ENCODE measurements at regions not wholly inside any gene's neighbourhood (a gene's known extent, or its start where the extent isn't known, plus 50 kb on each side); places are given as distances from the start of the nearest gene placed in this dataset.
"Not testable (repeated sequence)": the region's sequence is repeated elsewhere in the genome, so short reads cannot be mapped to it uniquely, and the experiment has no call there.

DNA sequence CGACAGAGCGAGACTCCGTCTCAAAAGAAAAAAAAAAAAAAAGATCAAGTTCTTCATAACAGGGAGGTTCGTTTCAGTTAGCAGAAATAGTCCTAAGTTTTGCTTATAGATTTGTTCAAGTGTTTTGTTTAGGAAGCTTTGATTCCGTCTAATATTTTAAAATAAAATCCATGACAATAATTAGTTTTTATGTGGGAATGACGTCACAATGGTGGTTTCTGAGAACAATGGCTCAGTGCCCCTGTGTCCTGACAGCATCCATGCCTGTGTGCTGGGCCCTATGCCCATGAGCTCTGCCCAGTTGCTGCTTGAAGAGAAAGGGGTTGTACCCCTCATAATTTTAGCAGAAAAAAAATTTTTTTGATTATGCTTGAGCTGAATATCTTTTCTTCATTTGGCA is 134.0 kb downstream of the SST start:
- no peak for DNase-seq

DNA sequence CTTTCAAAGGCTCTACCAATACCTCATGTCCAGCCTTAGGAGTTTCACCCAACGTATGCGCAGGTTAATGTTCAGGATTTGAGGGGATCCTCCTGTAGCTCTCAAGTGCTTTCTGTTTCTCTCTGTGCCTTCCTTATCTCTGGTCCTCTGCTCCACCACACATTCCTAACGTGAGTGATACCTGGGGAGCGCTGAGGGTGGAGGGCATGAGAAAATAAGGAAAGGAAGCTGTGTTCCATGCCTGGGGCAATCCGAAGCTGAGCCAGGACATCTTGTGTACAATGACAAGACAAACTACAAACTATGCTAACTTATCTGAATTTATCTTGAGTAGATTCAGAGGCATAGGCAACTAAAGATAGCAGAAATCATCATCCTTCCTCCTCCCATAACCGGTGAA is 136.4 kb downstream of the SST start:
- DNase-seq, result no peak

DNA sequence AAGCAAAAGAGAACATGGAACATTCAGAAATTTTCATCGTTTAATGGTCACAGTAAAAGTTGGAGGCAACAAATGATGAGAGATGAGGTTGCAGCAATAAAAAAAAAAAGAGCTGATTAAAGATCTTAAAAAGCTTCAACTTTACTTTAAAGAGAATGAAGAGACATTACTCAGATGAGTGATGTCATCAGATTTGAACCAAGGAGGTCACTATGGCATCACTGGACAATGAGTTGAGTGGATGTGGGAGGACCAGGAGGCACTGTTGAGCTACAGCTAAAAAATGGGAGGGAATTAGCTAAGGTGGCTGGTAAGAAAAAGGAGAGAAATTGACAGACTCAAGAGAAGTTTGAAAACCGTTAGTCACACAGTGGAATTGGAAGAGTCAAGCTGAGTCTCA is 138.4 kb downstream of the SST start:
- no peak for DNase-seq

DNA sequence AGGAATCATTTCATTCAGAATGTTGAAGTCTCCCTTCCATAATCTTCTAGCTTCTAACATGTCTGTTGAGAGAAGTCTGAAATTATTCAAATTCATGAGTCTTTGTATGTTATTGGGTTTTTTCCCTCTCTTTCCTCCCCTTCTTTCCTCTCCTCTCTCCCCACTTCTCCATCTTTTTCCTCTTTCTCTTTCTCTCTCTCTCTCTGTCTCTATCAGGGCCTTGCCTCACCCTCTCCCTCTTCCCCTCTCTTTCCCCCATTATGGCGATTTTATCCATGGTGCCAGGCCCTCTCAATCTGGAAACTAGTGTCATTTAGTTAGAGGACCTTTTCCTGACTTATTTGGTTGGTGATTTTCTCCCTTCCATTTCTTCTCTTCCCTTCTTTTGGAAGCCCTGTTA is 147.3 kb downstream of the SST start:
- no peak for DNase-seq

DNA sequence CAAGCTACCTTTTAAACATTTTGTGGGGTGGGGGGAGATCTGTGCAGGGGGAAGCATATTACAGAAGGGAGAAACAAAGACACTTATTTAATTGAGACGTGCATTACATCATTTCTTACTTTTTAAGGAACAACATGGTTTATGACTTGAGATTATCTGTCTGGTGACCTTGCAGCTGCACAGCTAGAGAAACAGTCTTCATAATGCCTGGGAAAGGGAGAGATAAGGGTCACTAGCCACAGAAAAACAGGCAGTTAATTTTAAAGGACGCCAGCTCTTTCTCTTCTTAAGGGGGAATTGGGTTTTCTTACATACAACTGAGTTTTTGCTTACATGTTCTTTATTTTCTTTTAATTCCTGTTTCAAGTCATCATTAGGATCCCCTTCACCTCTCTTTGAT is 147.9 kb downstream of the SST start:
- no peak for DNase-seq

DNA sequence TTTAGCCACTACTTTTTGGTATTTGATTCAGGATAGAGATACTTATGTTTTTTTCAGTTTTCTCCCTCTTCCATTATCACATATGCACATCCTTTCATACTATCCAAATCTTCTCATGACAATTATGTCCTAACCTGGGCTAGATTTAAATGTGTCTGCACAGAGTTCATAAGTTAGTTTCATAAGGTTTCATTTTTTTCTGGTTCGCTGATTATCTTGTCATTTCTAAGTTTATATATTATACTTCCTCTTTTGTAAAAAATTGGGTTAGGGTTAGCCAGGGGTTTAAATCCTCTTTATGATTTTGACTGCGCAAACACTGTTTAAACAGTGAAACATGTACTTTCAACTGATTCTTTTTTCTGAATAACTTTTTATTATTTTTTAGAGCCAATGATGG is 148.6 kb downstream of the SST start:
- DNase-seq, result no peak

DNA sequence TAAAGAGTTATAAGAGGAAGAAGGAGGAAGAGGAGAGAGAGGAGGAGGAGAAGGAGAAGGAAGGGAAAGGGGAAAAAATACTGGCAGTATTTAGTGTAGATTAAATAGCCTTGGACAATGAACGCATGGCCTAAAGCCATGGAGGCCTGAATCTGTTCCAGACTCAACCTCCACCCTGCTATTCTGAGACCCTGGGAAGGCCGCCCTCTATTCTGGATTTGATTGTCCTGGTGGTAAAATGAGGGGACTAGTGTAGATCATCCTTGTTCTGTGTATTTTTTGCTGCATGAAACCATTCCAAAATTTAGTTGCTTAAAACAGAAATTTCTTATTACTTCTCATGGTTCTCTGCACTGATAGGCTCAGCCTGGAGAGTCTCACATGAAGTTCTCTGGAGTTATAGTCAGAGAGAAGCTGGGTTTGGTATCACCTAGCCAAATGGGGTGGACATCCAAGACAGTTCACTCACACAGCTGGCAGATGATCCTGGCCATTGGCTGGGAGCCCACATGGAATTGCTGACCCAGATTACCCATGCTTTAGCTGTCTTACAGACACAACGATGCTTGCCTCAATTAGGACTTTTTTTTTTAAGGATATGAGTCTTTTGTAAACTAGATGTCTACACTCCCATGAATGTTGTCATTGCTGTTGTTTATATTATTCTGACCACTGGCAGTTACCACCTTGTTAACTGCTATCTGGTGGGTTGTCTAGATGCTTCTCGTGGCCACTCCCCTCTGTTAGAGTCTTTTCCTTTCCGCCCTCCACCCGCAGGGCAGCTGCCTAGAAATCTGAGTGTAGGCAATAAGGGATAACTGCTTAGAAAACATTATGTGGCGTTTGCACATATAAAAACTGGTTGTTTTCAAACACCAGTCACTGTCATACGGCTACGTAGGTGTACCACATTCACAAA is 149.9 kb downstream of the SST start:
- DNase-seq, result no peak

DNA sequence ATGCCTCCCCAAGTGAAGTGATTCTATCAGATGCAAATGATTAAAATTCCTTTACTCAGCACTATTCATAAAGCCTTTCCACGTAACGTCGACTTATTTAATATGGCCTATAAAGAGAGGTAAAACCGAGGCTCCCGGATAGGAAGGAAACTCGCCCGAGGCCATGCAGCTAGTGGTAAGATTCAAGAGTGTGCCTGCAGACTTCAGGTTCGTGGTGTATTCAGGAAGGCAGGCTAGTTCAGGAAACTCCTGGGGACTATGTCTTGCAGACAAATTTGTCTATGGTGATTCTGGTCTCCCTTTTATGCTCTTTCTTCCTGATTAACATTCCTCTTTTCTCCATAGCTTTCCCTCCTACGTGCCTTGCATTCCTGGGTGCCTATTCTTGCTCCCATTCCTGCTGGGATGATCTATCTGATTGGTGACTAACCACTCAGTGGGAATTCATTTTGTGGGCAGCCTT is 150.7 kb downstream of the SST start:
- DNase-seq, result no peak

DNA sequence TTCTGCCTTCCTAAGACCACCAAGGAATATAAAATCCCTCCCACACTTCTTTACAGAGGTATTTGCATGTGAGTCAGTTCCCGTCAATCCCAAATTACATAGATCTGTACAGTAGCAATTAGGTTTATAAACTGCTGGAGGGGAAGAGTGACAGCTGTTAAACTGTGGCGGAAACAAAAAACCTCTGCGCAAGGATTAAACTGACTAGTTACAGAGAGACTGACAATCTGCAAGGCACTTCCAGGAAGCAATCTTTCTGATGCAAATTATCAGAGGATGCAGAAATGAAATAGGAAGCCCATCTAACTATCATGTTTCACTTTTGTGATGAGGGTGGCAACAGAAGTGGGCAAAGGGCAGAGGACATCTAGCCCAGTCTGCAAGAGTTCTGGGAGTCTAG is 150.4 kb downstream of the RTP4 start:
- no peak for DNase-seq

DNA sequence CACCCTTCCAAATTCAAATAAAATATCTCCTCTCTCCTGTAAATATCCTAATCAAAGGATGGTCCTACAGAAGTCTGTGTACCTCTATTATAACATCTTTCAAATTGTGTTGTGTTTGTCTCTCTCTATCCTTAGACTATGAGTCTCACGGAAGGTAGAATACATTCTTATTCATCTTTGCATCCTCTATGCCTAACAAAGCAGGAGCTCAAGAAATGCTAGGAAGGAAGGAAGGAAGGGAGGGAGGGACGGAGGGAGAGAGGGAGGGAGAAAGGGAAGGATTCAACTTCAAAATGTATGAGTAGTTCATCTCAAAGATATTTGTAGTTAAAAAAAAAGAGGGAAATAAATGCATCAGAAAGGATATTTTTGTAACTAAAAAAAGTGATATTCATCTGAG is 150.0 kb downstream of the RTP4 start:
- DNase-seq, result no peak

DNA sequence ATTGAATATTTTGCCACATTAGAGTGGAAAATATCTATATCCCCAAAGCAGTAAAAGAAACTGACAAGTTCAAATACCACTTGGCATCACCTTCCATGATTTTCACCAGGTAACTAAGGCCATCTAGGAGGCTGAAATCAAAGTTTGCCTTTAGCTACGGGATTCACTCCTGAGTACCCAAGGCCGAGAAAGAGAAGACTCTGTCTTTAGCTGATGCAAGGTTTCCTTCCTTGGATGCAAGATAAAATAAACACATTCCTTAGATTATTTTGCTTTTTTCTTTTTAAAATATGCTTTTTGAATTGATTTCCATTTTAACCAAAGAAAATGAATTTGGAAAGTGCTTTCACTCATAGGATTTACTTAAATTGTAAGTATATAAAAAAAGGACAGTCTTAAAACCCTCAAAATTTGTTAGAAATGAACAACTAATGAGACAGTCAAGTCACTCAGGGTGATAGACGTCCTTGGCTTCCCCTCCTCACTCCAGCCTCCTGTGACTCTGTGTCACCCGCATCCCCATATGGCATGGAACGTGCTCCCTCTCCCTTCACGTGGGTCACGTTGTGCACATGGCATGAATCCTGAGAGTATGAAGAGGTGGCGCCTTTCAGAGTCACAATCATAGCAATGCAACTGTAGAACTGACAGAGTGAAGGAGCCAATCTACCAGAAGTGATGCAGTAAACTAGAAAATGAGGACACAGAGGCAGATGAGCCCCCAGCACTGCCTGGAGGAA is 148.4 kb downstream of the RTP4 start:
- no peak for DNase-seq

DNA sequence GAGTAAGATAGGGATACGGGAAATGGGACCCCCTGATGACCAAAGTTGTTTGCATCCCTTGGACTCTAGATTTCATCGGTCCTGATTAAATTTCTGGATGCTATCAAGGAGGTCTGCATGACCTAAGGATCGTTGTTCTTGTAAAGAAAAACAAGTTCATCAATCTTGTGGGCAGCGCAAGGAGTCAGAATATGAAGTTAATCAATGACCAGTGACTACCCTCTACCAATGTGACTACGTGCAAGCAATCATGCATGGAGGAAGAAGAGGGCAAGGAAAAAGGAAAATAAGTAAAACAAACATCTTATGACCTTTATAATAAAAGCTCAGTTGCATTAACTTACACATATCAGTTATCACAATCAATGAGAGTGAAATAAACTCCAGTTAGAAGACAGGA is 139.7 kb downstream of the RTP4 start:
- no peak for DNase-seq

DNA sequence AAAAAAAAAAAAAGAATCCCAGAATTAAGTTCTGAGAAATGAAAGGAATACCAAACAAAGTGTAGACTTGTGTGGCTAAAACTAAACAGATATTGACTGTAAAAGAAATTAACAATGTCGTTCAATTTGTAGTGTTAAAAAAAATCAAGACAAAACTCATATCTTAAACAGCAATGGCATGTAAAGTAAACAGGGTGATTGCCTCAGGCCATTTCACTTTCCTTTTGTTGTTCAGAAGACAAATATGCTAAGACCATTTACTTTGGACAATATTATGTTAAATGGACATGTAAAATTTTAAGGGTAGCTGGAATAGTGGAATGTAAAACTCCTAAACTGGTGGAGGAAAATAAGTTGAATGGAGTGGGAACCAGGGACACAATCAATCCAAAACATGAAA is 139.1 kb downstream of the RTP4 start:
- DNase-seq, result no peak

DNA sequence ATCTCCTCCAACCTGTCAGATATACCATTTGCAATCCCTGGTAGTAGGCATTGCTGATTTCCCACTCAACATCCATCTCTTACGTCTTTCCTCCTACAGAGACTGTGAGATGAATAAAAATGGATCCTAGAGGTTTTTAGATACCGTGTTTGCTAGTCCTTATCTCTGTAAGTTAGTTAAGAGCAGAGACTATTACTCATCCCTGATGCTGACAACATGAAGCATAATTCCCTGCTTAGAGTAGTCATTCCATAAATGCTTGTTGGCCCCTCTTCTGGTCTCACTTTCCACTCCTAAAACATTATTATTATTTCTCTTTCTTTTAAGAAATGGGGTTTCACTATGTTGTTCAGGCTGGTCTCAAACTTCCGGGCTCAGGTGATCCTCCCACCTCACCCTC is 136.2 kb downstream of the RTP4 start:
- DNase-seq, result no peak

DNA sequence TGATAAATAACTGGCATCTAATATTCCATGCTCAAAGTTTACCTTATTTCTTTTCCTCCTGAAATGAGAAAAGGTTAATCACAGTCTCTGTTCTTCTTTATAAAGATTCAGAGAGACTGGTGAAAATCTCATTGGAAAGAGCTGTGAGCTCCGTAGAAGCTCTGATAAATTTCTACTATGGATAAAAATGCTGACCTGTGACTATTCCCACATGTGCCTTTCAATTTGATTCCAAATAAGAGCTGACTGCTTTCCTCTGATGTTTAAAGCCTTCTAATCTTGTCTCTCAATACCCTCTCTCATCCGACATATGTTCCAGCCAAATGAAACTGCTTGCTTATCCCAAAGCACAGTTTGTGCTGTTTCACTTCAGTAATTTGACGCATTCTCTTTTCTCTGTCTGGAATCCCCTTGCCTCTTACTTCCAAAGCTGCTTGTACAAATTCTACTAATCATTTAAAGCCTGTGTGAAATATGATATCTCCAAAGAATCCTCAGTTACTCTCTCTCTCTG is 130.1 kb downstream of the RTP4 start:
- no peak for DNase-seq

DNA sequence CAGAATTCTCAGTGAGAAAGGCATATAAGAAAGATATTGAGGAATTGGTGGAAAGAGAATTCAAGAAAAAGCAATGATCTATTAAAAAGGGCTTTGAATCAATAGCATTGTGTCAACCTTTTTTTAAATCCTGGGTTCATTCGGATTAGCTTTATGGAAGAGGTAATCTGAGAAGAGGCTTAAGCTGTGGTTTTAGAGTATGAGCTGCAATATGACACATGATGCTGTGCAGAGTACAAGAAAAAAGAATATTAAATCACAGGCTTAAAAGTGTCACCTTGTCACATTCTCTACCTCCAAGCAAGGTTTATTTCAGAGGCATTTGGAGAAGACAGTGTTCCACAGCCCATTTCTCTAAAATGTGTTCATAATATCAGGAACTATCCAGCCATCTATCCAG is 128.9 kb downstream of the RTP4 start:
- no peak for DNase-seq

DNA sequence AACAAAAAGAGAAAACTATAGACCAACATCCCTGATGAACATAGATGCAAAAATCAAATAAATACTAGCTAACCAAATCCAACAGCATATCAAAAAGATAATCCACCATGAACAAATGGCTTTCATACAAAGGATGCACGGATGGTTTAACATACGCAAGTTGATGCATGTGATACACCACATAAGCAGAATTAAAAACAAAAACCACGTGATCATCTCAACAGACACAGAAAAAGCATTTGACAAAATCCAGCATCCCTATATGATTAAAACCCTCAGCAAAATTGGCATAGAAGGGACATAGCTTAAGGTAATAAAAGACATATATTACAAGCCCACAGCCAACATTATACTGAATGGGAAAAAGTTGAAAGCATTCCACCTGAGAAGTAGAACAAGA is 125.9 kb downstream of the RTP4 start:
- not testable (repeated sequence) for DNase-seq

DNA sequence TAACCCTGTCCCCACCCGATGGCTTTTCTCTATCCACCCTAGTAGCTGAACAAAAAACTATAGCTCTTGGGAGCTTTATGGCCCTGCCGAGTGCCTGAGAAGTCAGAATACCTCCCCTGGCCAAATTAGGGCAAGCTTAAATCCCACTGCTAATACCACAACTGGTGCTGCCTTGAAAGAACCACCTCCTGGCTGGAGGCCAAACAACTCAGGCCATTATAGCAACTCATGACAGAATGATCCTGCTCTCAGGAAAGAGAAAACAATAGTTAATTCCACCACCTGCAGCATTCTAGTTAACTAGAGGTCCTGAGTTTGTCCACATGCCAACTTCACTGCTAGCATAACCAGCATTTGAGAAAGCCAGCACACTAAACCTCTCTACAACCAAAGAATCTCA is 123.2 kb downstream of the RTP4 start:
- DNase-seq, result no peak

DNA sequence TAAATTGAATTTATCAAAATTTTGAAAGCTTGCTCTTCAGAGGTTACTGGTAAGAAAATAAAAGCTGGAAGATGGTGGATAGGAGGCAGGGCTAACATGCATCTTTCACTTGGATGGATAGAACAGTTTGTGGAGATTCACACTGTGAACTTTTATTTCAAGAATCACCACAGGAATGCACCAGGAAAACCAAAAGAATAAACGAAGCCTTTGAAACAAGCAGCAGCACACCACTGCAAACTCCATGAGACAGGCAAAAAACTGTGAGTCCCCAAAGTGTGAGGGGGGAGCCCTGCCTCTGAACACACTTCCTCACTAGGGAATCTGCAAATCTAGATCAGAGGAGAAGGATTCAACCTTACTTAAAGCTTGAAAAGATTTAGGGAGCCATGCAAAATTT is 122.2 kb downstream of the RTP4 start:
- DNase-seq, result no peak

DNA sequence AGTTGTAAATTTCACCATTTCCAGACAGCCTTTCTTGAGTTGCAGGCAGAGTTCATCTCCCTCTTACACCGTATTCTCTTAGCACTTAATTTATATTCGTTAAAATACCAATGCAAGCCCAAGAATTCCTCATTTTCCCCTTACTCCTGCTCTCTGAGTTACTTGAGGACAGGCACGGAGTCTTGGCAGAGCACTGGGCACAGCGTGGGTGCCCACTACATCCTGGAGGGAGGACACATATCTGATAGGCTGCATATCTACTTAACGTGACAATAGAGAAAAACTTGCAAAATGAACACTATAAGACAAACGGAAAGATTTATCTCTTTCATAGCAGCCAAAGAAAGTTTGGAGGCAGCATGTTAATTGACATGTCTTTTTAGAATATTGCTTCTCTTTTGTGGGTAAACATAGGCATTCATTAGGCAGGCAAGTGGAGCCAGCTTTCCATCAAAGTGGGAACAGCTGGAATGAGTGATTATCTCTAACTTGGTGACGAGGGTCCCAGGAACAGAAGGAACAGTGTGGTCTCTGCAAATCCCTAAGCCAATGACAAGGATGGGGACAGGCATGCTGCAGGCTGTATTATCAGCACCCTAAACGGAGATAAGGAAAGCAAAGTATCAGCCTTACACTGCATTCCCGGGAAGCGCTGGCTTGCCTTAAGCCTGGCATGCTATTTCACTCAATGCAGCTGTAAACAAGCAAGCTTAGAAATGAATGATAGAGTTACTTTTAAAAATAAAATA is 116.5 kb downstream of the RTP4 start:
- DNase-seq, result no peak

DNA sequence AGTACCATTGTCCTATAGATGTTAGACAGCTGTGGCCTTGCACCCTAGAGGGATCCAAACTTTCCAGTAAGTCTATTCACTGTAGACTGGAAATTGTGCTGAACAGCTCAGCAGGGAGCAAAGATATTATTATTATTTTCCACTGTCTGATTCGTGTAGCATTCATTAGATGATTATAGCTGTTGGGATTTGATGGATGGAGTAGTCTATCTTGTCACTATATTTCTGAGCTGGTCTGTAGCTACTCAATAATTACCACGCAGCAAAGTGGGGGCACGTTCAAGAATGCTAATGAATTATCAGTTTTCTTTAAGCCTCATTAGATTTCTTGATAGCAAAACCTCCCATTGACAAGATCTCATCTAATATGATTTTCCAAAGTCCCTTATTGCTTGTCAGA is 113.2 kb downstream of the RTP4 start:
- DNase-seq, result no peak

DNA sequence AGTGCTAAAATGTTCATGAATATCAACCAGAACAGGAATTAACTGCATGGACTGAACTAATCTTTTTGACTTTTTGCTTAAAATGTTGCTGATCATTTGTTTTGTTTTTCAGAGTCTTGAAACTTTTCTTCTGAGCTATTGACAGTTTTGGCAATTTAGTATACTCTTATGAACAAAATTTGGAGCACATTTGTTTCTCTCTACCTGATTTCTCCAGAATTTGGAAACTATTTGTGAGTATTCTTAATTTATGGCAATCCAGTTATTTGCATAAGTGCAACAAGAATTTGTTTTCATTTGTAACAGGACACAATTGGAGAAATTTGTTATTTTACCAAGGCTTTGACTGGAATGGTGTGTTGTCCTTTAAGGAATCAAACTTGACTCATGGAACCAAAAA is 107.4 kb downstream of the RTP4 start:
- DNase-seq, result not testable (repeated sequence)

DNA sequence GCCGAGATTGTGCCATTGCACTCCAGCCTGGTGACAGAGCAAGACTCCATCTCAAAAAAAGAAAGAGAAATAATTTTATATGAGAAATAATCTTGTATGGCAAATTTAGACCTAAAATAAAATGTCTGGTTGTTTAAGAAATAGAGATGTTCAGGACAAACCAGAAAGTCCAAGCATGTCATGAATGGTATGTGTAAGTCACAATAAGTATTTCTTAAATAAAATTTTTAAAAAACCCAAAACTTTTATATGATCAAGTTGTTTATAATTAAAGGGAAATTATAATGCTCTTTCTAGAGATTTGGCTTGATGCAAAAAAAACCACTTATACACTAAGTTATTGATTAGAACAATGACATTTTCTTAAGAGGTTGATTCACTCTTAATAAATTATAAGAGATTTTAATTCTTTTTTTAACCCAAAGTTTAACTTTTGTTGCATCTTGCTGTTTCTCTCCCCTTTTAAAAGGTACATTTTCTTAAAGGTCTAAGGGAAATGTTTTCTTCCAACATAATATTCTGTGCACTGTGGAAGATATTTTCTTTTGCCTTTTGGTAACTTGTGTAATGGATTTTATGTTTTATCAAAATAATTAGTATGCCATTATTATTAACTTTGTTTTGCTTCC is 105.7 kb downstream of the RTP4 start:
- DNase-seq, result no peak

Measured in NCI-H2081 (cell line).